ENCODE measurements at regions not wholly inside any gene's neighbourhood (a gene's known extent, or its start where the extent isn't known, plus 50 kb on each side); places are given as distances from the start of the nearest gene placed in this dataset.

DNA sequence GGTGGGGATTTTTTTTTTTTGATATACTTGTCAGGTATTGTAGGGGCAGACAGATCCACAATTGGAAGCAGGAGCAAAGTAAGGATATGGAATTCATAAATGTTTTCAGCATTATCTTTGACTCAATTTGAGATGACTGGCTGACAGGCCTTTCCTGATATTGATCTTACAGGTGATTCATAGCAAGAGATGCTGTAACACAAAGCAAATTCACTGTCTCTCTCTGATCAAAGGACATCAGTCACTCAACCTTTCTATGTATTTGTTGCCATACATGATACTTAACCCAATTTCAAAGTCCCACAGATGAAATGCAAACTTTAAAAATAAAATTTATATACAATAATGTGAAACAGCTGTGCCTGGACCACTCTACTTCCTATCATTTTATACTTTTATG, 1506.9 kb downstream of the AACS start:
- TF ChIP-seq, protein P1, sequence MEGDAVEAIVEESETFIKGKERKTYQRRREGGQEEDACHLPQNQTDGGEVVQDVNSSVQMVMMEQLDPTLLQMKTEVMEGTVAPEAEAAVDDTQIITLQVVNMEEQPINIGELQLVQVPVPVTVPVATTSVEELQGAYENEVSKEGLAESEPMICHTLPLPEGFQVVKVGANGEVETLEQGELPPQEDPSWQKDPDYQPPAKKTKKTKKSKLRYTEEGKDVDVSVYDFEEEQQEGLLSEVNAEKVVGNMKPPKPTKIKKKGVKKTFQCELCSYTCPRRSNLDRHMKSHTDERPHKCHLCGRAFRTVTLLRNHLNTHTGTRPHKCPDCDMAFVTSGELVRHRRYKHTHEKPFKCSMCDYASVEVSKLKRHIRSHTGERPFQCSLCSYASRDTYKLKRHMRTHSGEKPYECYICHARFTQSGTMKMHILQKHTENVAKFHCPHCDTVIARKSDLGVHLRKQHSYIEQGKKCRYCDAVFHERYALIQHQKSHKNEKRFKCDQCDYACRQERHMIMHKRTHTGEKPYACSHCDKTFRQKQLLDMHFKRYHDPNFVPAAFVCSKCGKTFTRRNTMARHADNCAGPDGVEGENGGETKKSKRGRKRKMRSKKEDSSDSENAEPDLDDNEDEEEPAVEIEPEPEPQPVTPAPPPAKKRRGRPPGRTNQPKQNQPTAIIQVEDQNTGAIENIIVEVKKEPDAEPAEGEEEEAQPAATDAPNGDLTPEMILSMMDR (IDR thresholded peaks at IDR 0.05): no peak
- TF ChIP-seq ZFX (IDR thresholded peaks at IDR 0.05; ENCODE audit: borderline replicate concordance): no peak
